AML-193 (cell line): ENCODE measurements at regions not wholly inside any gene's neighbourhood (a gene's known extent, or its start where the extent isn't known, plus 50 kb on each side); places are given as distances from the start of the nearest gene placed in this dataset.

Source experiments
- DNase-seq, 2 experiments: peaks; one replicate each; lab custom pipeline; 2025; lab: John Stamatoyannopoulos, UW

DNA sequence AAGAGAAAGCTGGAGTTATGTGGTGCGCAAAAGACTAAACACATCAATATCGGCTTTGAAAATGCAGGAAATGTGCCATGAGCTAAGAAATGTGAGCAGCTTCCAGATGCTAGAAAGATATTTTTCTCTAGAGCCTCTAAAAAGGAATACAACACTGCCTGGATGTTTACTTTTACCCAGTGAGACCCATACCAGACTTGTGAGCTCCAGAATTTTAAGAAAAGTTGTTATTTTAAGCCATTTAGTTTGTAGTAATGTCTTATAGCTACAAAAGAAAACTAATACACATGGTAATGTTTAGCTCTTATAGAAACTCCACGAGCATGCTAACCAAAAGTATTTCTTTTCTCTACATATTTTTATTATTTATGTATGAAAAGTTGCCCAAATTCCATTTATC is 1389.4 kb downstream of the C4orf33 start:
- no peak for DNase-seq

DNA sequence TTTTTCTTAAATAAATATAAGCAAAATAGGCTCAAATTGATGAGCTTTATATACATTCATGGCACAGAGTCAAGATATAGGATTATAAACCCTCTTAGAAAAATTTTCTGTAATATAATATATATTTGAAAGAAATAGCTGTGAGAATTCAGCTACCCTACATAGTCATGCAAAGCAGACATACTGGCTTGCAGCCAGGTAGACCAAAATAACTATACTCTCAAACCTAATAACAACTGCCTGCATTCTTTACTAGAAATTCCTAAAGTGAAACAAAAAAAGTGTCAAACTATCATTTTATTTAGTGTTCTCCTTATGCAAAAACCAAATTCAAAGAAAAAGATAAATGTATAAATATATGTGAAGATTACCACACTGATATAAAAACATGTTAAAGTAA is 1390.2 kb downstream of the C4orf33 start:
- no peak for DNase-seq

GRCh38 chr4:130486841-130487240 is 1390.9 kb downstream of the C4orf33 start:
- DNase-seq: no peak

- DNase-seq: no peak
Measured at GRCh38 chr4:130510661-130511060, 1414.7 kb downstream of the C4orf33 start.

GRCh38 chr4:130511776-130512175 is 1415.8 kb downstream of the C4orf33 start:
- DNase-seq: no peak

- DNase-seq: no peak
Measured at GRCh38 chr4:130524057-130524456, 1428.1 kb downstream of the C4orf33 start.

- no peak for DNase-seq
Measured at GRCh38 chr4:130530505-130530904, 1434.6 kb downstream of the C4orf33 start.

GRCh38 chr4:130534651-130535050 is 1438.7 kb downstream of the C4orf33 start:
- no peak for DNase-seq

DNA sequence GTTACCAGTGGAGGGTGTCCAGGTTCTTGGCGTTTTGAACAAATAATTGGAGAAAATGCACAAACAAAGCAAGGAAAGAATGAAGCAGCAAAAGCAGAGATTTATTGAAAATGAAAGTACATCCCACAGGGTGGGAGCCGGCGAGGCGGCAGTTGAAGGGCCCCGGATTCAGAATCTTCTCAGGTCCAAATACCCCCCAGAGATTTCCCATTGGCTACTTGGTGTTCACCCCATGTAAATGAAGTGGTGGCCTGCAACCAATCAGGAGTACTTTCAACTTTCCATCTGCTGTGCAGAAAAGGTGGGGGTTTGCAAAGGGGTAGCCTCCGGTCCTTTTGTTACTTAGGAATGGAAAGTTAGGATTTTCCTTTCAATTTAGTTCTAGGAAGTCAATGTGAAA is 1447.0 kb downstream of the C4orf33 start:
- no peak for DNase-seq

DNA sequence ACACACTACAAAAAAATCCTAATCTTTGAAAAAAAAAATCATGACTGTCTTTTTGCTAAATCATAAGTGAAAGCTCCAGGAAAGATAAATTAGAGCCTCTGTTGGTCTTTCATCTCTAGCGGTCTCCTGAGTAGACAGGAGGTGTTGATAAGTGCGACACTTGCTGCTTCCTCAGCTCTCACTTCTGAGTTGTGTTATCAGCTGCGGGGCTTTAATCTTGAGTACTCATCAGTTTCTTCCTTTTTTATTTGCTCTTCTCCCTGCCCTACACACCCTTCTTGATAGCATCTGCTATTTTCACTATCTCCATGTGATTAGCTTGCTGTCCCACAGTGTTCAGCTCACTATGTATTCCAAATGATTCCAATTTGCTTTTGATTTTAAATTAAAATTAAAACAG is 1449.2 kb downstream of the C4orf33 start:
- no peak for DNase-seq

DNA sequence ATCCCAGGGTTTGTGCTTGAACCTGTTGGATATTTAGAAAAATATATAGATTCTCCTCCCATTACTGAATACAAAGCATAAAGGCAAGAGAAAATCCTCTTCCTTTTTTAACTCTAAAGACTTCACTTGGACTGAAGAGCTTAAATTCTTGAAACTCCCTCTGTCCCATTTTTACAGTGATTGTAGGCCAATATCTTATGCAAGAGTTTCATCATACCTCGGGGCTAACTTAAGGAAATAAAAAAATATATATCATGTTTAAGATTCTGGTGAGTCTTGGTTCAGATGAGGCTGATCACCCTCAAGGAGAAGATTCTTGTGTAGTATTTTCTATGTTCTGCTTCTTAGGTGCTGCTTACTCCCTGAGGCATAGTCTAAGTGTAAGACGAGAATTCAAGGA is 1449.6 kb downstream of the C4orf33 start:
- no peak for DNase-seq

- no peak for DNase-seq
Measured at GRCh38 chr4:130559268-130559667, 1463.3 kb downstream of the C4orf33 start.

- no peak for DNase-seq
Measured at GRCh38 chr4:130563185-130563888, 1467.4 kb downstream of the C4orf33 start.

- no peak for DNase-seq
Measured at GRCh38 chr4:130563889-130564418, 1468.0 kb downstream of the C4orf33 start.

GRCh38 chr4:130568746-130569145 is 1472.8 kb downstream of the C4orf33 start:
- DNase-seq: no peak

DNA sequence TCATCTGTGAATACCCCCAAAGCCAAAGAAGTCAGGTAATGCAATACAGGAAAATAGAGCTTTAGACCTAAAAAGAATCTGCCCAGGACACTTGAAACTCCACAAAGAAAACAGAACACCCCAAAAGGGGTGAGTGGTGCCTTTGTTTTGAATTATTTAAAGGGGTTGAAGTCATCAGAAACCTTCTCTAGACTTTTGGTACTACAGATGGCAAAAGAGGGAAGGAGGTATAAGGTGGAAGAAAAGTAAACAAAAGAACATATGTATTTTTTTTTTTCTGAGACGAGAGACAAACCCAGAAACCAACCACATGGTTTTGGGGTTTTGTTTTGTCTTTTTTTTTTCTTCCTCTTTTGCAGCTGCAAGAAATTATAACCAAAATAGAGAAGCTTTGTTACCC is 1477.8 kb downstream of the C4orf33 start:
- no peak for DNase-seq

GRCh38 chr4:130574215-130574614 is 1478.3 kb downstream of the C4orf33 start:
- no peak for DNase-seq

GRCh38 chr4:130576218-130576617 is 1480.3 kb downstream of the C4orf33 start:
- no peak for DNase-seq

GRCh38 chr4:130591091-130591490 is 1495.1 kb downstream of the C4orf33 start:
- DNase-seq: no peak

DNA sequence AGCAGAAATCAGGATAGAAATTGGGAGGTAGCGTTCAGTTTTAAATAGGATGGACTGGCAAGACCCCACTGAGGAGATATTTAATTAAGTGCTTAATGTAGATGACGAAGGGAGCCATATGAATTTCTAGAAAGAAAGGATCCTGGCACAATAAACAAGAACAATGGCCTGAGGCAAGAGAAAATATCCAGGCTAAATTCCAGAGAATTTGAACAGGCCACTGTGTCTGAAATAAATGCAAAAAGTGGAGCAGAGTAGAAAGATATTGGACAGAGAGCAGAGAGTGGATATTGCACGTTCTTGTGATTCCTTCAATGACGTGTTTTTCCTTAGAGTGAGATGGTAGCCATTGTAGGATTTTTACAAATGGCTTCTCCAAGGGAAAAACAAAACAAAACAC is 1504.8 kb downstream of the C4orf33 start:
- DNase-seq: no peak

GRCh38 chr4:130603043-130603442 is 1507.1 kb downstream of the C4orf33 start:
- no peak for DNase-seq

GRCh38 chr4:130608121-130608520 is 1512.2 kb downstream of the C4orf33 start:
- no peak for DNase-seq

DNA sequence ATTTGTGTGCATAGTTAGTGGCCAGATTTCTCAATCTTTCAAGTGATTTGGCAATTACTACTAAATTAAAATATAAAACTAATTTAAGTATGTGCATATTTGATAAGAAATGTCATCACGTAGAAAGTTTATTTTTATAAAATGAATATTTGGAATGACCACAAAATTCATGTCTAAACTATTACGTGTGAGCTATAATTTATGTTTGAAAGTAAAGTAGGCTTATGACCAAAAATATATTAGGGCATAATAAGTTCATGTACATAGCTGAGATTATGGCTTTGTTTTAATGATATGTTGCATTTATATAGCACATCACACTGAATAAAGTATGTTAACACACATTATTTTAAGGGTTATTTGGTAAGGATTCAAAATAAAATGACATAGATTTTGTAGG is 1532.6 kb downstream of the C4orf33 start:
- no peak for DNase-seq
